ENCODE measurements at regions not wholly inside any gene's neighbourhood (a gene's known extent, or its start where the extent isn't known, plus 50 kb on each side); places are given as distances from the start of the nearest gene placed in this dataset.

DNA sequence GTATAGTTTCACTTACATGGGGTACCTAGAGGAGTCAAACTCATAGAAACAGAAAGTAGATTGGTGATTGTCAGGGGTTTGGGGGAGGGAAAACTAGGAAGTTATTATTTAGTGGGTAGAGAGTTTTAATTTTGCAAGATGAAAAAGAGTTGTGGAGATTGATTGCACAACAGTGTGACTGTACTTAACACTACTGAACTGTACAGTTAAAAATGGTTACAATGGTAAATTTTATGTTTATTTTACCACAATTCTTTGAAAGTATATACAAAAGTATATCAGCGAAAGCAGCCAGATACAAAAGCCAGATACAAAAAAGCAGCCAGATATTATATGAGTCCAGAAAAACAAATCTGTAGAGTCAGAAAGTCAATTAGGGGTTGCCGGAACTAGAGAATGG, 247.6 kb downstream of the IPO8 start:
- CTCF ChIA-PET: no interaction called here
- H3K27ac Mint-ChIP-seq: no peak overlapping the region
- no peaks in the 10 kb centered on the region for H3K4me1 Mint-ChIP-seq (ENCODE audit: low read depth)
- H3K27me3 Mint-ChIP-seq (ENCODE audit: low read depth): no peaks in the 10 kb centered on the region
- intact Hi-C loops (cut with micrococcal nuclease): no loop called here
- no peak overlapping the region for H3K4me3 Mint-ChIP-seq
- H3K9me3 Mint-ChIP-seq: peaks cover 8% of the 10 kb centered on the region
- no peaks in the 10 kb centered on the region for H3K36me3 Mint-ChIP-seq (ENCODE audit: low read depth)
- DNase-seq: no peak

DNA sequence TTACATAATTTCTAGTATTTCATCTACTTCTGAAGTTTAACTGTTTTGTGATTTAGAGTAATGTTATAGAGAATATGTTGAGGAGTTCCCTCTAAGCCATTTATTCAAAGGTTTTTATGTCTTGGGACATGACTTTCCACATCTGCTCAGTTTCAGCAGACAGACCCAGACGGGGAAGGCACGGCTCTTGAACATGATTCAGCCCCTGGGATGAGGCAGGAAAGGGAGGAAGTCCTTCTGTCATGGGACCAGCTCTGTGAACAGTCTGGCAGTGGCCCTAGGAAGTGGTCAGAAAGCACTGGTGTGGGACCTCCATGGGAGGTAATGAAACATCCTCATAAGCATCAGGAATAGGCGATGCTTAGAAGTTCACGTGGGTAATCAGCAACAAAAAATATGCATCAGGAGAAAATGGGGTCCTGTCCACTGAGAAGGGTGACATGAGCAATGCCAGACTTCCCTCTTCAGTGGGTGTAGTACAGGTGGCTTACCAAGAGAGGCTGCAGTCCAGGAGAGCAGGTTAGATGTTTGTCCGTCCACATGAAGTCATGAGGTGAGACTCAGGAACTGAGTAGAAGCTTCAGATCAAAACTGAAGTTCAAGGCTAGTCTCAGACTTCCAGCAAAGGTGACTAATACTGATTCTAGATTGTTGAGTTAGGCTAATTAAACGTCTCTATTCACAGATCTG, 248.5 kb downstream of the IPO8 start:
- H3K36me3 Mint-ChIP-seq (ENCODE audit: low read depth): no peaks in the 10 kb centered on the region
- DNase-seq: no peak
- H3K9me3 Mint-ChIP-seq: peaks cover 8% of the 10 kb centered on the region
- no peak overlapping the region for H3K4me3 Mint-ChIP-seq
- intact Hi-C loops (cut with micrococcal nuclease): no loop called here
- no peaks in the 10 kb centered on the region for H3K4me1 Mint-ChIP-seq (ENCODE audit: low read depth)
- H3K27ac Mint-ChIP-seq: no peak overlapping the region
- no peaks in the 10 kb centered on the region for H3K27me3 Mint-ChIP-seq (ENCODE audit: low read depth)
- CTCF ChIA-PET: no interaction called here

DNA sequence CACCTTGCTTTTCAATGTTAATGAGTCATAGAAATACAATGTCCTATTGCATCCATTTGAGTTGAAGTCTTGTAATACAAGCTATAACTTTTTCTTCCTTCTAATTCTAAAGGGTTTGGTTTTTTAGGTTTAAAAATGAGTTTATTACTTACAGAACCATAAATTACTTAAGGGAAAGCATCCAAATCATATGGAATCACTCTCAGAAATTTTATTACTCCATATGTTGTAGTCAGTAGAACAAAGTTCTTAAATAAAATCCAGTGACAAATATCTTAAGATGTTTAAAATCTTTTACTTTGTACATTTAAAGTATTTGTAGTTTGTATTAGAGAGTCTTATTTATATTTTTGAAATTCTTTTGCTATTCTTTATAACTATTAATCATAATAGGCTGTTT, 253.2 kb downstream of the IPO8 start:
- Mint-ChIP-seq H3K9me3 (no peaks in the 10 kb centered on the region), H3K4me1 (ENCODE audit: low read depth) (no peaks in the 10 kb centered on the region), H3K36me3 (ENCODE audit: low read depth) (no peaks in the 10 kb centered on the region), H3K4me3 (no peak overlapping the region), H3K27me3 (ENCODE audit: low read depth) (peaks cover 10% of the 10 kb centered on the region), H3K27ac (no peak overlapping the region)
- intact Hi-C loops (cut with micrococcal nuclease): no loop called here
- CTCF ChIA-PET: no interaction called here
- no peak for DNase-seq

DNA sequence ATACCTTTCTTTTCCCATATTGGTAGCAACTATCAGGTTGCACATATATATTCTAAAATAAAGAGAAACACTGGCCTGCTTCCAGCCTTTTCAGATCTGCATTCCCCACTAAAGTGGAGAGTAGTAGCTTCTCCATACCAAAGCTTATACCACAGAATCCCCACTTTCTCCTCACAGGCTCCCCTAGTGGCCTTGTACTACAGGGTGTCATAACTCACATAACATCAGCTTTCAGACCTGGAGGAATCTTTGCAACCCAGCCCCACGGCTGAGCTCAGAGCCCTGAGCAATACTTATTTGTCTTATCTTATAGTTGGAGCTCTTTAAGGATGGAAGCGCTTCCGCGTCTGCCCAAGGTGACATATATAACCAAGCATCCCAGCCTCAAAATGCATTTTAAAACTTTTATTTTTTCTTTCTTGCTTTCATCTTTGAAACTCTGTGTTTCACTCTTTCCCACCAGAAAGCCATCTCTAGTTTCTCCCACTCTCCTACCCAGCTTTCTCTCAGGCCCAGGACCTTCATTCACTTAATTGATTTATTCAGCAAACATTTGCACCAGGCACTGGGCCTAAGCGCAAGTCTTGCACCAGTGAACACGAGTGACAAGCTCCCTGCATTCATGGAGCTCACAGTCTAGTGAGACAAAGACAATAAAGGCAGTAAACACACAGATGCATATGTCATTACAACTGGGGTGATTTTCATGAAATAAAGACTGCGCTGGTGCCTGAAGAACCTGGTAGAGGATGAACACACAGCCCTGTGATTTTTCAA, 254.7 kb downstream of the IPO8 start:
- DNase-seq: no peak
- no peak overlapping the region for H3K4me3 Mint-ChIP-seq
- intact Hi-C loops (cut with micrococcal nuclease): no loop called here
- H3K27ac Mint-ChIP-seq: no peak overlapping the region
- no peaks in the 10 kb centered on the region for H3K9me3 Mint-ChIP-seq
- CTCF ChIA-PET: no interaction called here
- H3K4me1 Mint-ChIP-seq (ENCODE audit: low read depth): no peaks in the 10 kb centered on the region
- H3K27me3 Mint-ChIP-seq (ENCODE audit: low read depth): peaks cover 10% of the 10 kb centered on the region
- H3K36me3 Mint-ChIP-seq (ENCODE audit: low read depth): no peaks in the 10 kb centered on the region

DNA sequence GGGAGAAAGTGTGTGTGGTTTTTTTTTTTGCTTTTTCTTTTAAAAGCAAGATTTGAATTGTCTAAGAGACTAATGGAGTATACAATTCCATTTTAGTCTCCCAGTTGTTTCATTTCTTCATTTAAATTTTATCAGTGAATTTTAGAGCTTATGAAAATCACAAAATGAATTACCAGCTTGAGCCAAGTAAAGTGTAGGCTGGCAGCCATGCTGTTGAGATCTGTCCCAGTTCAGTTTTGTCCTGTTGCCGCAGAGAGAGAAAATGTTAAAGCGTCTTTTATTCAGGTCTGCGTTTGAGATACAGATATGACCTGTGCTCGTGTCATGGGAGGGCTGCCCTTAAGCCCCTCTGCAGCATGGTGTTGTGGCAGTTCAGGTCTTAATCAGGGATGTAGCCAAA, 256.5 kb downstream of the IPO8 start:
- no peak overlapping the region for H3K27ac Mint-ChIP-seq
- intact Hi-C loops (cut with micrococcal nuclease): no loop called here
- H3K27me3 Mint-ChIP-seq (ENCODE audit: low read depth): peaks cover 10% of the 10 kb centered on the region
- H3K9me3 Mint-ChIP-seq: no peaks in the 10 kb centered on the region
- H3K4me1 Mint-ChIP-seq (ENCODE audit: low read depth): no peaks in the 10 kb centered on the region
- CTCF ChIA-PET: interaction anchor here (0.7 kb wide), 1 partner anchor 543 kb away, joined by 3 read pairs; no protein-coding TSS in a partner anchor
- no peak for DNase-seq
- no peak overlapping the region for H3K4me3 Mint-ChIP-seq
- H3K36me3 Mint-ChIP-seq (ENCODE audit: low read depth): no peaks in the 10 kb centered on the region

DNA sequence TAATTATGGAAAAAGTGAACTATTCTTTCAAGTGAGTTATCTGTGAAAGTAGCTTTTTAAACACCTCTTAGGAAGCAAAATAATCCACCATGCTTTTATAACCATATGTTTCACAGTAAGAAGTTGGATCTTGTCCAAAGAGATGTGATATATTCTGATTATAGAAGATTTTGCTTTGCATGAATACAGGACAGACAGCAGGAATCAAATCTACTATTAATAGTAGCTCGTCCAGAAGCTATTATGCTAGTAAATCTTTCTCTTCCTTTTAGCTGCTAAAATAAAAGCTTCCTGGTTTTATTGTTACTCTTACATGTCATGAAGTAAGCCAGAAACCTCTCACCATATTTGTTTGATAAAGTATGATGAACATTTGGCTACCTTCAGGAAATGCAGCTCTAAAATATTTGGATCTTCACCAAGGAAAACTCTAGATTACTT, 257.0 kb downstream of the IPO8 start:
- Mint-ChIP-seq H3K27ac (no peak overlapping the region), H3K36me3 (ENCODE audit: low read depth) (no peaks in the 10 kb centered on the region), H3K9me3 (peaks cover 2% of the 10 kb centered on the region), H3K4me1 (ENCODE audit: low read depth) (no peaks in the 10 kb centered on the region), H3K4me3 (no peak overlapping the region), H3K27me3 (ENCODE audit: low read depth) (peaks cover 10% of the 10 kb centered on the region)
- no peak for DNase-seq
- CTCF ChIA-PET: no interaction called here
- intact Hi-C loops (cut with micrococcal nuclease): no loop called here

DNA sequence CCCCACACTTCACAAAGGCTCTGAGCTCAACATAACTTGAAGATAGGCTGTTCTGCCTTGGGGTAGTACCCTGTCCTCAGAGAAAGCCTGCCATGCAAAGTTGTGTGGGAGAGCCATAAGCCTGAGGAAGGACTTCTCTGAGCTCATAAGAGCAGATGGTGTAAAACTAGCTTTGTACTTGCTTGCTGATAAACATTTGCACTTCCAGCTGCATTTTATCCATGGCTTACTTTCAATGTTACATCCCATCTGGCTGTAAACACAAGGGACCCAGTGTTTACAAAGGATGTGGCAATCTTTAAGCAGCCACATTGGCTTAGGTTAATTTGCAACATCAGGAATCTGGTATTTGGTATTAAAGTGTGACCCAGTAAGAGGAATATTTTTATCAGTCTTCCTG, 258.1 kb downstream of the IPO8 start:
- intact Hi-C loops (cut with micrococcal nuclease): no loop called here
- DNase-seq: no peak
- peaks cover 10% of the 10 kb centered on the region for H3K27me3 Mint-ChIP-seq (ENCODE audit: low read depth)
- H3K36me3 Mint-ChIP-seq (ENCODE audit: low read depth): no peaks in the 10 kb centered on the region
- no peak overlapping the region for H3K4me3 Mint-ChIP-seq
- CTCF ChIA-PET: no interaction called here
- peaks cover 2% of the 10 kb centered on the region for H3K9me3 Mint-ChIP-seq
- H3K27ac Mint-ChIP-seq: no peak overlapping the region
- H3K4me1 Mint-ChIP-seq (ENCODE audit: low read depth): no peaks in the 10 kb centered on the region

DNA sequence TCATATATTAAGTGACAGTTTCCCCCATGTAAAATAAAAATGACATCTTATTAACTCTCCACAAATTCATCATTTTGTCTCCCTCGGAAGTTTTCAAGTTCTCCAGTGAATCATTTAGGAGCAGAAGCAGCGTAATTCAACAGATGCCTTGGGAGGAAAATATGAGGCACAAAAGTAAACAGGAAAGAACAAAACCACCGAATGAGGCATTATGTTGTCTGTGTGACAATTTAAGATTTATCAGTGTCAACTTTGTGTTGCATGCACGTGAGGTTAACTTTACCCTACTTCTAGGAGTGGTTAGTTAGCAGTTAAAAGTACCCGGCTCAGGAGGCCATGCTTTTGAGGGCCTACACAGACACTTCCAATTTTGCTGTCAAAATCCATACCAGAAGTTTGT, 258.6 kb downstream of the IPO8 start:
- Mint-ChIP-seq H3K36me3 (ENCODE audit: low read depth) (no peaks in the 10 kb centered on the region), H3K4me3 (no peak overlapping the region), H3K27me3 (ENCODE audit: low read depth) (peaks cover 10% of the 10 kb centered on the region), H3K4me1 (ENCODE audit: low read depth) (no peaks in the 10 kb centered on the region), H3K27ac (no peak overlapping the region), H3K9me3 (peaks cover 2% of the 10 kb centered on the region)
- intact Hi-C loops (cut with micrococcal nuclease): no loop called here
- DNase-seq: no peak
- CTCF ChIA-PET: no interaction called here

DNA sequence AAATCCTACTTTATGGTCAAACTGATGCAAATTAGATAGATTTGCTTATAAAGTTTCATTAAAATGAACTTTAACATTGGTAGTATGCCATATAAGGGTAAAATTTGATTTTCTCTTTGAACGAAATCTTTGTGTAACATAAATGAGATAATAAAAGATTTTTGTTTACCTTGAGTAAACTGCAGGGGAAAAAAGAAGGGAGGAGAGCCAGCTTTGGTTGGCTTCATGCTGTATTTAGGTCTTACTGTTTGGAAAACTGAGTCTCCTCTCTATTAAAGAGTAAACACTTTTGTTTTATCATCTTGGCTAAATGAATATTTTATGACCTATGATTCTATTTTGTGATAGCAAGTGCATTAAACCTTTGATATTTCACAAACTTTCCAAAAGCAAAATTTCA, 267.6 kb downstream of the IPO8 start:
- H3K4me1 Mint-ChIP-seq (ENCODE audit: low read depth): no peaks in the 10 kb centered on the region
- peaks cover 6% of the 10 kb centered on the region for H3K9me3 Mint-ChIP-seq
- H3K27me3 Mint-ChIP-seq (ENCODE audit: low read depth): no peaks in the 10 kb centered on the region
- H3K4me3 Mint-ChIP-seq: no peak overlapping the region
- intact Hi-C loops (cut with micrococcal nuclease): no loop called here
- CTCF ChIA-PET: no interaction called here
- no peak overlapping the region for H3K27ac Mint-ChIP-seq
- DNase-seq: no peak
- no peaks in the 10 kb centered on the region for H3K36me3 Mint-ChIP-seq (ENCODE audit: low read depth)

DNA sequence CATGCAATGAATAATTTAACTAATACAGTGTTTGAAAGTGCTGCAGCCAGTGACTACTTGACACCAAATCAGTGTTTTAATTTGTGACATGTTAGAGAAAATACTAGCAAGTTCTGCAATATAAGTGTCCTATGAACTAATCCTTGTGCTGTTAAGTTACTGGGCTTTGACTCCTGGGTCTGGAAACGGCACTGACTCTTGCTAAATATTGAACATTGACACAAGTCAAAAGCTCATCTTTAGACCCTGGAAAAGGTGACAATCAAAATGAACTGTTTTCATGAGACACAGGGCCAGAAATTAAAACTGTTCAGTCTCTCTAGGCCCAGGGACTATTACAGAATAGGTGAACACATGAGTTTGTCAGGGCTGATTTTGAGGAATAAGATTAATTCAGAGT, 268.1 kb downstream of the IPO8 start:
- Mint-ChIP-seq H3K4me3 (no peak overlapping the region), H3K27me3 (ENCODE audit: low read depth) (no peaks in the 10 kb centered on the region), H3K27ac (no peak overlapping the region), H3K4me1 (ENCODE audit: low read depth) (no peaks in the 10 kb centered on the region), H3K9me3 (peaks cover 9% of the 10 kb centered on the region), H3K36me3 (ENCODE audit: low read depth) (no peaks in the 10 kb centered on the region)
- no peak for DNase-seq
- intact Hi-C loops (cut with micrococcal nuclease): no loop called here
- CTCF ChIA-PET: no interaction called here

DNA sequence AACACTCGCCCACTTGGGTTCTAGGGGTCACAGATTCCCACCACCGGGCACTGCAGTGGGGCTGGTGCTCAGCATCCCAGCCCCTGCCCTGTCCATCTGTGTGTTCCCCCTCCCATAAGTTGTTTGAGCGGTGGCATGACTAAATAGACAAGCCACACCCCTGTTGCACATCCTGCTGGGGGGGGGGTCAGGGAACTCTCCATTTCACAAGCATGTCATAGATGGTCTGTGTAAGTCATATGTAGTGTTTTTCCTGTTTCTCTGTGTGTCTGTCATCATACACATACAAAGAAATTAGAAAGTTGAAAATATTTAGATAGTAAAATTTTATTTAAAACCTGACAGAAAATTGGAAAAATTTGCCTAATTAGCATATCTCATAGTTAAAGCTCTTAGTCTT, 270.2 kb downstream of the IPO8 start:
- H3K9me3 Mint-ChIP-seq: peaks cover 9% of the 10 kb centered on the region
- H3K4me3 Mint-ChIP-seq: no peak overlapping the region

DNA sequence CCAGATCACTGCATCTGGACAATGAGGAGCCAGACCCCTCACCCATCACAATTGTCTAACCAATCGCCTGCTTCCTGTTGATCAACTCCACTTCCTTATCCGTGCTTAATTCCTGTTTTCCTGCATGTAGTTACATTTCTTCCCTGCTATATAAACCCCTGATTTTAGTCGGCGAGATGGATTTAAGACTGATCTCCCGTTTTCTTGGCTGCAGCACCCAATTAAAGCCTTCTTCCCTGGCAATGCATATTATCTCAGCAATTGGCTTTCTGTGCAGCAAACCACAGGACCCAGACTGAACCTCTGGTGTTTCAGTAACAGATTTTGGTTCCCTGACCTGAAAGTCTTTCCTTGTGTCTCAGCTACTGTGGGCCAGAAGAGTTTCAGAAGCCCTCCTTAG, 272.3 kb downstream of the IPO8 start:
- peaks cover 11% of the 10 kb centered on the region for H3K9me3 Mint-ChIP-seq
- DNase-seq: no peak
- no peak overlapping the region for H3K4me3 Mint-ChIP-seq
- H3K27me3 Mint-ChIP-seq (ENCODE audit: low read depth): no peaks in the 10 kb centered on the region
- no peak overlapping the region for H3K27ac Mint-ChIP-seq
- H3K4me1 Mint-ChIP-seq (ENCODE audit: low read depth): no peaks in the 10 kb centered on the region
- CTCF ChIA-PET: interaction anchor here (0.6 kb wide), 1 partner anchor 42 kb away, joined by 5 read pairs; no protein-coding TSS in a partner anchor
- no peaks in the 10 kb centered on the region for H3K36me3 Mint-ChIP-seq (ENCODE audit: low read depth)
- intact Hi-C loops (cut with micrococcal nuclease): no loop called here

More for the DNA sequence above, 270.2 kb downstream of the IPO8 start:
- Mint-ChIP-seq H3K27ac (no peak overlapping the region), H3K27me3 (ENCODE audit: low read depth) (no peaks in the 10 kb centered on the region), H3K36me3 (ENCODE audit: low read depth) (no peaks in the 10 kb centered on the region), H3K4me1 (ENCODE audit: low read depth) (no peaks in the 10 kb centered on the region)
- CTCF ChIA-PET: no interaction called here
- no peak for DNase-seq
- intact Hi-C loops (cut with micrococcal nuclease): no loop called here

DNA sequence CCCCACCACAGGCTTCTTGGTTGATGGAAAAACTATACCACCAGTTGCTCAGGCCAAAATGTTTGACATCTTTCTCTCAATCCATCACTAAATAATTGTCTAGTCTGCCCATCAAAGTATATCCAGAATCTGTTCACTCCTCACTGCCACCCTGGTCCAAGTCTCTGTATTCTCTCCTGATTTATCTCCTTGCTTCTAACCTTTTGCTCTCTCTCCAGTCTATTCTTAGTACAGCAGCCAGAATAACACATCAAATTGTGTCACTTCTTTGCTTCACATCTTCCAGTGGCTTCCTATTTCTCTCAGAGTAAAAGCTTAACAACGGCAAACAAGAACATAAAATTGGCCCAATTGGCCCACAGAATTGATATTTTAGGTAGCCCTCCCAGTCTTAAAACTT, 272.8 kb downstream of the IPO8 start:
- CTCF ChIA-PET: interaction anchor here (0.6 kb wide), 1 partner anchor 43 kb away, joined by 5 read pairs; no protein-coding TSS in a partner anchor
- Mint-ChIP-seq H3K36me3 (ENCODE audit: low read depth) (no peaks in the 10 kb centered on the region), H3K4me3 (no peak overlapping the region), H3K9me3 (peaks cover 11% of the 10 kb centered on the region), H3K4me1 (ENCODE audit: low read depth) (no peaks in the 10 kb centered on the region), H3K27me3 (ENCODE audit: low read depth) (no peaks in the 10 kb centered on the region), H3K27ac (no peak overlapping the region)
- intact Hi-C loops (cut with micrococcal nuclease): no loop called here
- DNase-seq: no peak
